Gastrocnemius medialis (tissue), 4 donors: ENCODE measurements at regions not wholly inside any gene's neighbourhood (a gene's known extent, or its start where the extent isn't known, plus 50 kb on each side); places are given as distances from the start of the nearest gene placed in this dataset.

Experiments
- CTCF ChIP-seq, 5 experiments: fragments of 450-650 bp in 3 of 5; fragments of 200-600 bp in 2 of 5; sonication (generic) in 2 of 5; IDR thresholded peaks in 4 of 5; conservative IDR thresholded peaks in 1 of 5; 1 replicate in 4 of 5; 2 replicates in 1 of 5; pipeline ENCODE4 v1.5.1; 2016 to 2019; ENCODE audit warnings: antibody characterized with exemption in 5 of 5, mild to moderate bottlenecking in 3 of 5, moderate library complexity in 3 of 5
- POLR2A ChIP-seq, 2 donors: fragments of 450-650 bp; IDR thresholded peaks; one replicate each; pipeline ENCODE4 v1.6.1; 2017; ENCODE audit warnings: antibody characterized with exemption in 2 of 2, mild to moderate bottlenecking in 2 of 2, moderate library complexity in 2 of 2

- no peak for TF ChIP-seq CTCF (IDR thresholded peaks at IDR 0.05 in 4 of 5, conservative IDR thresholded peaks at IDR 0.05 in 1 of 5)
- TF ChIP-seq POLR2A (IDR thresholded peaks at IDR 0.05) = no peak
Observed at GRCh38 chr11:115056514-115056913, 378.2 kb downstream of the NXPE2 start.
